Panc1 (cell line): ENCODE measurements at regions not wholly inside any gene's neighbourhood (a gene's known extent, or its start where the extent isn't known, plus 50 kb on each side); places are given as distances from the start of the nearest gene placed in this dataset.

Source experiments
- ATAC-seq: fragments of 200-7000 bp; cut with Tn5 transposase; 2 replicates; pipeline ENCODE4 v1.9.1; 2020; ENCODE audit warnings: mild to moderate bottlenecking, moderate library complexity
- BruUV-seq: library from RNA; stranded (reverse); fragments of 400-500 nt; replicated peaks from 2 replicates; lab custom pipeline; 2021; lab: Mats Ljungman, UMichigan
- CTCF ChIA-PET: fragments of 300-600 bp; sonication (Branson Sonifier 250); formaldehyde crosslinking; loops from one replicate; lab custom pipeline; 2022; ENCODE audit warnings: antibody characterized with exemption; lab: Charles Lee
- POLR2A ChIA-PET: fragments of 300-600 bp; sonication (Branson Sonifier 250); formaldehyde crosslinking; loops from one replicate; lab custom pipeline; 2022; ENCODE audit warnings: antibody characterized with exemption; lab: Charles Lee
- DNase-seq: peaks from one replicate; pipeline ENCODE4 v3.0.0-alpha.2; 2010; ENCODE audit warnings: low read depth, low spot score
- H3K27ac ChIP-seq: 2 replicates; pipeline ENCODE4 v1.5.1; 2011; ENCODE audit warnings: mild to moderate bottlenecking, low read length, inconsistent platforms
- H3K27me3 ChIP-seq: fragments of 200-500 bp; sonication (Bioruptor generic); 2 replicates; pipeline ENCODE4 v1.6.0; 2014; ENCODE audit warnings: low read length, inconsistent platforms; ENCODE audit not compliant: control insufficient read depth, insufficient read depth
- H3K36me3 ChIP-seq: fragments of 200-500 bp; sonication (Bioruptor generic); 2 replicates; pipeline ENCODE4 v1.5.1; 2014; ENCODE audit warnings: inconsistent platforms, mild to moderate bottlenecking, low read length, moderate library complexity; ENCODE audit not compliant: control insufficient read depth, insufficient read depth
- H3K4me1 ChIP-seq: 2 replicates; pipeline ENCODE4 v1.5.1; 2011; ENCODE audit warnings: inconsistent platforms, mild to moderate bottlenecking, low read length, moderate library complexity; ENCODE audit not compliant: control insufficient read depth, insufficient read depth
- H3K4me3 ChIP-seq, 2 experiments: 2 replicates each; pipeline ENCODE4 v1.5.1; 2011 to 2012; ENCODE audit warnings: low read depth in 2 of 2, low read length in 2 of 2, mild to moderate bottlenecking in 2 of 2, inconsistent platforms in 1 of 2, moderate library complexity in 1 of 2
- H3K9me3 ChIP-seq: fragments of 200-500 bp; sonication (Bioruptor generic); 2 replicates; pipeline ENCODE4 v1.5.1; 2014; ENCODE audit warnings: low read depth, mild to moderate bottlenecking, inconsistent platforms, low read length, moderate library complexity; ENCODE audit not compliant: control insufficient read depth, insufficient read depth
- POLR2AphosphoS5 ChIP-seq: IDR thresholded peaks from 2 replicates; pipeline ENCODE4 v1.6.1; 2012; ENCODE audit warnings: mild to moderate bottlenecking, low read depth, low read length, moderate library complexity
- REST ChIP-seq, 2 experiments: IDR thresholded peaks; 2 replicates each; pipeline ENCODE4 v1.6.1; 2011 to 2012; ENCODE audit warnings: low read depth in 2 of 2, control low read depth in 1 of 2, low read length in 1 of 2, mild to moderate bottlenecking in 1 of 2, moderate library complexity in 1 of 2; ENCODE audit not compliant: insufficient read depth in 1 of 2
- SIN3A ChIP-seq: IDR thresholded peaks from 2 replicates; pipeline ENCODE4 v1.6.1; 2012; ENCODE audit warnings: low read depth, mild to moderate bottlenecking, low read length, moderate library complexity, borderline replicate concordance; ENCODE audit not compliant: insufficient read depth
- TCF7L2 ChIP-seq: IDR thresholded peaks from 2 replicates; pipeline ENCODE4 v1.6.1; 2011; ENCODE audit warnings: mild to moderate bottlenecking, low read depth, low read length, inconsistent platforms
- in situ Hi-C: cut with HindIII; loops from 2 replicates; pipeline ENCODE4 v1.10.0; 2016; ENCODE audit warnings: low sequenced_read_pairs, low pct_unique_long_range_greater_than_20kb
- intact Hi-C: fragments of 100-400 bp; cut with micrococcal nuclease; formaldehyde crosslinking; loops from one replicate; pipeline ENCODE4 v1.10.0; 2022; ENCODE audit not compliant: unreplicated experiment
- TF ChIP-seq, protein P1 (sequence below): fragments of 450-650 bp; IDR thresholded peaks from 2 replicates; pipeline ENCODE4 v1.5.1; 2017; ENCODE audit warnings: mild to moderate bottlenecking

DNA sequence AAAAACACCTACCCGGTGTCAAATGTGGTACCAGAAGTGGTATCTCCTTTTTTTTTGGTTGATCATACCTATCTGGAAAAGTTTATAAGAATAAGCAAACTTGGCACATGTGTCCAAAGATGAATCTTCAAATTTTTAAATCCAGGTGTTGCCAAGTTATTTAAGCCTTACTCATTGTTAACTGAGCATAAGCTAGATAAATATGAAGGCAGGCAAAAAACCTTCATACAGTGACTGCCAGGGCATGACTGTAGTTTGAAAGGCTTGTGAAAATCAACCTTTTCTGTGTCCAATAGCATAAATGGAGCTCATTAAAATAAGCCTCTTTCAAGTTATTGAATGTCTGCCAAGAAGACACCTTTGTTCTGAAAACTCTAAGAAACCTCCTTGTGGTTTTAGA, 699.2 kb downstream of the DOK5 start:
- Histone ChIP-seq H3K27me3 (no peaks in the 10 kb centered on the region), H3K4me3 (no peak overlapping the region), H3K9me3 (no peaks in the 10 kb centered on the region), H3K36me3 (no peaks in the 10 kb centered on the region), H3K4me1 (no peaks in the 10 kb centered on the region), H3K27ac (no peak overlapping the region)
- POLR2A ChIA-PET, result no interaction called here
- intact Hi-C loops (no loop called here), in situ Hi-C loops (no loop called here)
- DNase-seq (no peak), ATAC-seq (no peak)
- CTCF ChIA-PET, result no interaction called here
- TF ChIP-seq TCF7L2 (no peak), REST (IDR thresholded peaks at IDR 0.05; ENCODE audit: insufficient read depth in 1 of 2, low read depth in 2 of 2, low read length in 1 of 2) (no peak), POLR2AphosphoS5 (no peak), SIN3A (no peak)
- TF ChIP-seq, protein P1, sequence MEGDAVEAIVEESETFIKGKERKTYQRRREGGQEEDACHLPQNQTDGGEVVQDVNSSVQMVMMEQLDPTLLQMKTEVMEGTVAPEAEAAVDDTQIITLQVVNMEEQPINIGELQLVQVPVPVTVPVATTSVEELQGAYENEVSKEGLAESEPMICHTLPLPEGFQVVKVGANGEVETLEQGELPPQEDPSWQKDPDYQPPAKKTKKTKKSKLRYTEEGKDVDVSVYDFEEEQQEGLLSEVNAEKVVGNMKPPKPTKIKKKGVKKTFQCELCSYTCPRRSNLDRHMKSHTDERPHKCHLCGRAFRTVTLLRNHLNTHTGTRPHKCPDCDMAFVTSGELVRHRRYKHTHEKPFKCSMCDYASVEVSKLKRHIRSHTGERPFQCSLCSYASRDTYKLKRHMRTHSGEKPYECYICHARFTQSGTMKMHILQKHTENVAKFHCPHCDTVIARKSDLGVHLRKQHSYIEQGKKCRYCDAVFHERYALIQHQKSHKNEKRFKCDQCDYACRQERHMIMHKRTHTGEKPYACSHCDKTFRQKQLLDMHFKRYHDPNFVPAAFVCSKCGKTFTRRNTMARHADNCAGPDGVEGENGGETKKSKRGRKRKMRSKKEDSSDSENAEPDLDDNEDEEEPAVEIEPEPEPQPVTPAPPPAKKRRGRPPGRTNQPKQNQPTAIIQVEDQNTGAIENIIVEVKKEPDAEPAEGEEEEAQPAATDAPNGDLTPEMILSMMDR, result no peak
- BruUV-seq, result no TSS peak

DNA sequence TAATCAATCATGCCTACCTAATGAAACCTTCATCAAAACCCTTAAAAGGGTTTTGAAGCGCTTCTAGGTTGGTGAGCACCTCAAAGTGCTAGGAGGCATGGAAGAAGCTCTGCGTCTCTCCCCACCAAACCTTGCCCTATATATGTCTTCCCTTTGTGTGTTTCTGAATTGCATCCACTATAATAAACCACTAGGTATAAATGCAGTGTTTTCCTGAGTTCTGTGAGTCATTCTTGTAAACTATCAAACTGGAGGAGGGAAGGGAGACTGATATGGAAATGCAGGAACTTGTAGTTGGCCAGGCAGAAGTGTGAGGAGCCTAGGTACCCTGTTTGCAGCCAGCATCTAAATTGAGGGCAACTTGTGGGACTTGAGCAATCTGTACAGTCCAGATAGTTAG, 698.8 kb downstream of the DOK5 start:
- H3K27ac ChIP-seq, result no peak overlapping the region
- ChIA-PET CTCF (no interaction called here), POLR2A (no interaction called here)
- DNase-seq, result no peak
- H3K4me1 ChIP-seq, result no peaks in the 10 kb centered on the region
- BruUV-seq, result no TSS peak
- H3K9me3 ChIP-seq, result 0 out of 2 replicates have a peak, but pooled peaks cover under 1% of the 10 kb centered on the region
- in situ Hi-C loops, result no loop called here
- H3K4me3 ChIP-seq, result no peak overlapping the region
- H3K36me3 ChIP-seq, result no peaks in the 10 kb centered on the region
- no peak for ATAC-seq
- intact Hi-C loops, result no loop called here
- H3K27me3 ChIP-seq, result no peaks in the 10 kb centered on the region
- TF ChIP-seq, protein P1, result no peak

GRCh38 chr20:55173601-55174000, 698.2 kb downstream of the DOK5 start:
- no peak for TF ChIP-seq SIN3A
- TF ChIP-seq REST (IDR thresholded peaks at IDR 0.05; ENCODE audit: insufficient read depth in 1 of 2, low read depth in 2 of 2, low read length in 1 of 2), result no peak
- TF ChIP-seq, protein P1, result no peak
- TF ChIP-seq POLR2AphosphoS5, result no peak
- no peak for TF ChIP-seq TCF7L2
- intact Hi-C loops (no loop called here), in situ Hi-C loops (no loop called here)
- Histone ChIP-seq H3K4me1 (no peaks in the 10 kb centered on the region), H3K27me3 (no peaks in the 10 kb centered on the region), H3K27ac (no peak overlapping the region), H3K4me3 (no peak overlapping the region), H3K9me3 (0 out of 2 replicates have a peak, but pooled peaks cover 3% of the 10 kb centered on the region), H3K36me3 (no peaks in the 10 kb centered on the region)
- no TSS peak for BruUV-seq
- ATAC-seq (no peak), DNase-seq (no peak)
- POLR2A ChIA-PET, result interaction anchor here (0.6 kb wide), 1 partner anchor 14 kb away, joined by 3 read pairs; no protein-coding TSS in a partner anchor
- CTCF ChIA-PET, result no interaction called here
